ENCODE measurements at regions not wholly inside any gene's neighbourhood (a gene's known extent, or its start where the extent isn't known, plus 50 kb on each side); places are given as distances from the start of the nearest gene placed in this dataset.
A peak's percentile ranks its signal among the peaks of the same experiment; 100 is the strongest.

- DNase-seq (ENCODE audit: low read depth), result peak; percentile 91
Observed at GRCh38 chr18:60978338-60978737, 354.9 kb upstream of the CDH20 start.

- no peak for DNase-seq (ENCODE audit: low read depth)
Observed at GRCh38 chr18:60980422-60981005, 352.7 kb upstream of the CDH20 start.

GRCh38 chr18:60981682-60982328, 351.4 kb upstream of the CDH20 start:
- DNase-seq (ENCODE audit: low read depth), result no peak

GRCh38 chr18:60982329-60982695, 350.9 kb upstream of the CDH20 start:
- no peak for DNase-seq (ENCODE audit: low read depth)

- no peak for DNase-seq (ENCODE audit: low read depth)
Observed at GRCh38 chr18:60982928-60983327, 350.3 kb upstream of the CDH20 start.

GRCh38 chr18:60984510-60984909, 348.7 kb upstream of the CDH20 start:
- DNase-seq (ENCODE audit: low read depth), result peak; percentile 92

GRCh38 chr18:60987963-60988362, 345.3 kb upstream of the CDH20 start:
- DNase-seq (ENCODE audit: low read depth), result peak; percentile 77

GRCh38 chr18:60996326-60996725, 336.9 kb upstream of the CDH20 start:
- DNase-seq (ENCODE audit: low read depth), result no peak

- no peak for DNase-seq (ENCODE audit: low read depth)
Observed at GRCh38 chr18:60996822-60997221, 336.4 kb upstream of the CDH20 start.

- peak; percentile 10 for DNase-seq (ENCODE audit: low read depth)
Observed at GRCh38 chr18:61001138-61001537, 332.1 kb upstream of the CDH20 start.

GRCh38 chr18:61006687-61007224, 326.5 kb upstream of the CDH20 start:
- DNase-seq (ENCODE audit: low read depth), result no peak

- no peak for DNase-seq (ENCODE audit: low read depth)
Observed at GRCh38 chr18:61019338-61020301, 313.6 kb upstream of the CDH20 start.

- no peak for DNase-seq (ENCODE audit: low read depth)
Observed at GRCh38 chr18:61025596-61025995, 307.6 kb upstream of the CDH20 start.

- no peak for DNase-seq (ENCODE audit: low read depth)
Observed at GRCh38 chr18:61031626-61032025, 301.6 kb upstream of the CDH20 start.

GRCh38 chr18:61034580-61034979, 298.6 kb upstream of the CDH20 start:
- no peak for DNase-seq (ENCODE audit: low read depth)

- DNase-seq (ENCODE audit: low read depth), result no peak
Observed at GRCh38 chr18:61039251-61039650, 294.0 kb upstream of the CDH20 start.

- DNase-seq (ENCODE audit: low read depth), result no peak
Observed at GRCh38 chr18:61047794-61048193, 285.4 kb upstream of the CDH20 start.

GRCh38 chr18:61057443-61057842, 275.8 kb upstream of the CDH20 start:
- DNase-seq (ENCODE audit: low read depth), result no peak

- DNase-seq (ENCODE audit: low read depth), result no peak
Observed at GRCh38 chr18:61062258-61062657, 271.0 kb upstream of the CDH20 start.

GRCh38 chr18:61064911-61065310, 268.3 kb upstream of the CDH20 start:
- no peak for DNase-seq (ENCODE audit: low read depth)

- DNase-seq (ENCODE audit: low read depth), result no peak
Observed at GRCh38 chr18:61076986-61077385, 256.2 kb upstream of the CDH20 start.

- DNase-seq (ENCODE audit: low read depth), result no peak
Observed at GRCh38 chr18:61079714-61080113, 253.5 kb upstream of the CDH20 start.

Data from amniotic epithelial cell (primary cell).